GM21825 (cell line): ENCODE measurements at regions not wholly inside any gene's neighbourhood (a gene's known extent, or its start where the extent isn't known, plus 50 kb on each side); places are given as distances from the start of the nearest gene placed in this dataset.
"Not testable (repeated sequence)": the region's sequence is repeated elsewhere in the genome, so short reads cannot be mapped to it uniquely, and the experiment has no call there.

Source experiments
- ATAC-seq: cut with Tn5 transposase; IDR thresholded peaks from one replicate; pipeline ENCODE4 v1.9.1; 2021; ENCODE audit warnings: mild to moderate bottlenecking, moderate library complexity; ENCODE audit not compliant: unreplicated experiment

DNA sequence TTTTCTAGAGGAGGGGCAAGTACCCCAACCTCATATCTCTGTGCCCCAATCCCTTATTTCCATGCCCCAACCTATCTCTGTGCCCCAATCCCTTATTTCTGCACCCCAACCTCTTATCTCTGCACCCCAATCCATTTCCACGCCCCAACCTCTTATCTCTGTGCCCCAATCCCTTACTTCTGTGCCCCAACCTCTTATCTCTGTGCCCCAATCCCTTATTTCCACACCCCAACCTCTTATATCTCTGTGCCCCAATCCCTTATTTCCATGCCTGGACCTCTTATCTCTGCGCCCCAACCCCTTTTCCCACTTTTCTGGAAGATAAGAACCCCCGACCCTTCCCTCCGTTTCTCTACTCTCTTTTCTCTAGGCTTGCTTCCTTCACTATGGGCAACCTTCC, 199.0 kb downstream of the JRKL start:
- ATAC-seq, result not testable (repeated sequence)

DNA sequence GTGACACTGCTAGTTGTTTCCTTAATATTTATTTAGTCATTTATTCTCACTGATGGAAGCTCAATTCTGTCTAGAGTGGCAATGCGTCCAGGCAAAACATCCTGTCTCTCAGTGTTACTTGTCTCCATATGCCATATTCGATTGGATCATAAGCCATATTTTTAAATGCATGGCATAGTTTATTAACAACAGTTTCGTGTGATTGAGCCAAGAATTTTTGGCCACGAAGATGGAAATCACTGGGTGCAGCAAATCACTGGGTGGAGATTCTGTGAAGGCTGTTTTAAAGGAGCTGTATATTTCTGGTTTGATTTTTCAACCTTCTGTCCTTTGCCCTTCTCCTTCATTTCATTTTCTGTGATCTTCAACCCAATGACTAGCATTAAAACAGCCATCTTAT, 205.2 kb downstream of the JRKL start:
- no peak for ATAC-seq

- no peak for ATAC-seq
Measured at GRCh38 chr11:96607864-96608558, 218.2 kb downstream of the JRKL start.

GRCh38 chr11:96614101-96614500, 224.3 kb downstream of the JRKL start:
- no peak for ATAC-seq

DNA sequence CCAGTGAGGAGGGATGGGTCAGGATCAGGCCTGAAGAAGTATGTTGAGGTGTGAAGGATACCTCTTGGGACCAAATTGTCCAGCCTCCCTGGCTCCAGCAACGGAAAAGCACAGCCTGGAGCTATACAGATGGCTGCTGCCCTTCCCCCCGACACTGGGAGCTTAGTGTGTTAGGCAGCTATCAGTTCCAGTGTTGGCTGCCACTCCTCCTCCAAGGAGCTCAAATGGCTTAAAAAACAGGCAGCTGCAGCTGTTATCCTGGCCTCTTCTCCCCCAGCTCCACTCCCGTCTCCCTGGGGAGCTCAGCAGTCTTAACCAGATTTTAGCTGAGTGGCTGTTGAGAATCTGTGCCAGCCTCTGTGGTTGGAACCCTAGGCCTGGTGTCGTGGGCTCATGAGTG, 225.0 kb downstream of the JRKL start:
- no peak for ATAC-seq

DNA sequence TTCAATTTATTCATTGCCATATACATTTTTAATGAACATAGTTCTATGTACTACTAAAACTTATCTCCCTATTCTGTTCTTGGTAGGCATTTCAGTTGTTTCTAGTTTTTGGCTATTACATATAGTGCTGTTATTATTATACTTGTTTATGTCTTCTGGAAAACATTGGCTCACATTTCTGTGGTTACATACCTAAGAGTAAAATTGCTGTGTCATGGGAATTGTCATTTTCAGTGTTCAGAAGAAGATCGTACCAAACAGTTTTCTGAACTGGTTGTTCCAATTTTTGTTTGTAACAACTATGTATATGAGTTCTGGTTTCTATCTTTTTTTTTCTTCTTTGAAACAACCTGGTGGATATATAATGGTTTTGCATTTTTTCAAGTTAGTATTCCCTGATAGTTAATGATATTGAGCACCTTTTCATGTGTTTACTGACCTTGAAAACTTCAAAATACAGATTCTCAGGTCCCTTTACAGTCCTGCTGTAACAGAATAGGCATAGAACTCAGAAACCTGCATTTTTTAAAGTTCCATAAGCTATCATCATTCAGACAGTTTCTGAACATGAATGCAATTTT, 230.7 kb downstream of the JRKL start:
- ATAC-seq, result no peak

DNA sequence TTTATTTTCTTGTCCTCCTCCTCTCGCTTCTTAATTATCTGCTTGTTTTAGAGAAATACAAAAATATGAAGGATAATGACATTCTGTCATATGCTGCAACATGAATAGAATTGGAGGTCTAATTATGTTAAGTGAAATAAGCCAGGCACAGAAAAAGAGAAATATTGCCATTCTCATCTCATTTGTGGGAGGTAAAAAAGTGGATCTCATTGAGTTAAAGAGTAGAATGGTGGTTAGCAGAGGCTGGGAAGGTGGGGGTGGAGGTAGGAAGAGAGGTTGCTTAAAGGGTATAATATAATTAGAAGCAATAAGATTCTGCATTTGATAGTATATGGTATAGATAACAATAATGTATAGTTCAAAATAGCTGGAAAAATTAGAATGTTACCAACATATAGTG, 231.3 kb downstream of the JRKL start:
- no peak for ATAC-seq

DNA sequence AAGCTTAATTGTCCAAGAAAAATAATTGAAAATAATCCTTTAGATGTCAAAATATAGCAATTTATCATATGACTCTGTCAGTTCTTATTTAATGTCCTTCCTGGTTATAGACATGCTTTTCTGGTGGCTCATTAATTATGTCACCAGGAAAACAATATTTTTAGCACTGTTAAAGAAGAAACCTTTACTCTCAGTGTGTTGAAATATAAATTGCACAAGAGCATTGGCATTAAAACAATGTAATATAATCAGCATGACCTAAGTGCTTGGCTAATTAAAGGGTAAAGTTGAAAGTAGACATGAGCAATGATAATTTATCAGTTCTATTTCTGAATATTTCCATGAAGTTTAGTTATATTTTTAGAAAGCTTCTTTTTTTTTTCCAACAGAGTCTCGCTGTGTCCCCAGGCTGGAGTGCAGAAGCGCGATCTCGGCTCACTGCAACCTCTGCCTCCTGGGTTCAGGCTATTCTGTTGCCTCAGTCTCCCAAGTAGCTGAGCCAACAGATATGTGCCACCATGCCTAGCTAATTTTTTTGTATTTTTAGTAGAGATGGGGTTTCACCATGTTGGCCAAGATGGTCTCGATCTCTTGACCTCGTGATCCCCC, 232.3 kb downstream of the JRKL start:
- no peak for ATAC-seq

- ATAC-seq, result no peak
Measured at GRCh38 chr11:96624126-96624525, 234.3 kb downstream of the JRKL start.

GRCh38 chr11:96627376-96627775, 237.6 kb downstream of the JRKL start:
- ATAC-seq, result no peak

- ATAC-seq, result no peak
Measured at GRCh38 chr11:96635655-96636054, 245.8 kb downstream of the JRKL start.

GRCh38 chr11:96641261-96641660, 251.4 kb downstream of the JRKL start:
- no peak for ATAC-seq

- ATAC-seq, result no peak
Measured at GRCh38 chr11:96642583-96642982, 252.8 kb downstream of the JRKL start.

DNA sequence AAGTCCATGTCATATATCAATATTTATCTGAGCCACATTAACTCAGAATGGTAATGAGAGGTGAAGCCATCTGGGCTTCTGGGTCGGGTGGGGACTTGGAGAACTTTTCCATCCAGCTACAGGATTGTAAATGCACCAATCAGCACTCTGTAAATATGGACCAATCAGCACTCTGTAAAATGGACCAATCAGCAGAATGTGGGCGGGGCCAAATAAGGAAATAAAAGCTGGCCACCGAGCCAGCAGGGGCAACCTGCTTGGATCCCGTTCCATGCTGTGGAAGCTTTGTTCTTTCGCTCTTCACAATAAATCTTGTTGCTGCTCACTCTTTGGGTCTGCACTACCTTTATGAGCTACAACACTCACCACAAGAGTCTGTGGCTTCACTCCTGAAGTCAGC, 253.4 kb downstream of the JRKL start:
- ATAC-seq, result no peak

DNA sequence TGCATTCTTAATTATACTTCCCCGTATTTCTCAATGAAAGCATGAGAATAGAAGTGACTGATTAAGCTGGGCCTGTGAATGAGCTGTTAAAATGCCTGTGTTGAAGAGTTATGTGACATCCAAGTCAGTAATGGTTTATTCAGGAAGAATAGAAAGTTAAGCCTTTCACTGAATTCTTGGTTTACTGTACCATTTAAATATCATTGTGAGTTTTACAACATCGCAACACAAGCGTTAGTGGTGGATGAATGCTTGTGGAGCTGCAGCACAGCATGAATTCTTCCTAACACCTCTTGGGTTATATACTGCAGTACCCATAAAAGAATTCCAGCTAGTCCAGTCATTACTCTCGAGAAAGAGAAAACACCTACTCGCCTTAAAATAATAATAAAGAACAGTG, 257.8 kb downstream of the JRKL start:
- ATAC-seq, result no peak

- no peak for ATAC-seq
Measured at GRCh38 chr11:96648991-96649390, 259.2 kb downstream of the JRKL start.

DNA sequence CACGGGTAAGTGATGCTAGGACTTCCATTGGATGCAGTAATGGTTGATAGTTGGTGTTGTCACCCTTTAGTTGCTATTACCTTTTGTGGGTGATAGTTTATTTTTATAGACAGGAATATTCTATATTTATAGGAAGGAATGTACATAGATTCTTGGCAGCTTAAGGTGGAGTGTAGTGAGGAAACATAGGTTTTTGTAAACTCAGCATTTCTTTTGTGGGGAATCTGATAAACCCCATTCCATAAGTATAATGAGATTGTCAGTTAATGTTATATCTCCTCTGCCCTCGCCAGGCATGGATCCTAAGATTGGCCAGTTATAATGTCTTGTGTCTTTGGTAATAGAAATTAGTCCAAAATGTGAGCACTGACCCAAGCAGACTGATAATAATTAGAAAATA, 262.7 kb downstream of the JRKL start:
- ATAC-seq, result no peak

DNA sequence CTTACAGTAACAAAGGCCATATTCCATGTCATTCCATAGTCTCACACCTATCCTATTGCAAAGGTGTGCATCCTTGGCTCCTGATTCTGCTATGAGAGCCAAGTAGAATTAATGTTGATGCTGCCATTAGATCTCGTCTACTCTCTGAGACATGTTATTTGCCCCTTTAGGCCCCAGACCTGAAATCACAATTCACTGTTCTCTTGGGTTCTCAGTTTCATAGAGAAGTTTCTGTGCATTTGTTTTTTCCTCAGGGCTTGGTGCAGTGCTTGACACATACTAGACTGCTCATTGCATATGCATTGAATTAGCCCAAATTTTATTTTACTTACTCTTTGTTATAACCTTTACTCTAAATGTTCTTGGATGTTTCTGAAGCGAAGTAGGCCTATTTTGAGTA, 265.7 kb downstream of the JRKL start:
- no peak for ATAC-seq

DNA sequence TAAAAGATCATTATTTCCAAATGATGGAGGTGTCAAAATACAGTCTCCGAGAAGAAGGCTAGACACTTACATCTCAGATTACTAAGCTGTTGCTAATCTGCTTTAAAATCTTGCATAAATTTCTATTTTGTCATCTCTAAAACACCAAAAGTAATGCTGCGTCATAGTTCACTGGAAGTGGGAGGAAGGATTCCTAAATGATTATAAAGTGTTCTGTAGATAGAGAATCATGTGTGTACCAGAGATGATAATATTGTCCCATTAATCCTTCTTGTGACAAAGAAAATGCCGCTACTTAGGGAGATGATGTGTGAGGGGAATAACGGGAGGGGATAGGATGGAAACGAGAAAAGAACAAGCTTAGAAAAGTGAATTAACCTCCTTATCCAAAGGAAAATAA, 268.6 kb downstream of the JRKL start:
- ATAC-seq, result no peak

DNA sequence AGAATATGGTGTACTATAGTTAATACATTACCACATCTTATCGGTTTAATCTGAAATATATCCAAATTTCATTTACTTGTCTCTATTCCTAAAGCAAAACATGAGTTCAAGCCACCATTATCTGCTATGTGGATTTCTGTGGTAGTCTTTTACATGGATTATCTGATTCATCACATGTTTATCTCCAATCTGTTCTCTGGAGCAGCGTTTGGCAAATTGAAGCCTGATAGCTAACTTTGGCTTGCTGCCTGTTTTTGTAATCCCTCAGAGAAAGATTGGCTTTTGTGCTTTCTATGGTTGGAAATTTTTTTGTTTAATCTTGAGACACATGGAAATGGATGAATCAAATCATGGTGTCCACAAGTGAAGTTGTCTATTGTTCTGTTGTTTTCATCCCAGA, 274.3 kb downstream of the JRKL start:
- ATAC-seq, result no peak

GRCh38 chr11:96680211-96681018, 290.6 kb downstream of the JRKL start:
- no peak for ATAC-seq
